A549 (cell line): ENCODE measurements at regions not wholly inside any gene's neighbourhood (a gene's known extent, or its start where the extent isn't known, plus 50 kb on each side); places are given as distances from the start of the nearest gene placed in this dataset.

Experiments used
- ATAC-seq, 2 experiments: fragments of 200-7000 bp in 1 of 2; fragments of >200 bp in 1 of 2; cut with Nextera tagmentation in 1 of 2; cut with Tn5 transposase in 1 of 2; 3 replicates each; pipeline versions ENCODE4 v1.8.0 to v1.9.1; 2018 to 2020; ENCODE audit warnings: mild to moderate bottlenecking in 1 of 2, moderate library complexity in 1 of 2
- CTCF ChIA-PET: fragments of 300-600 bp; sonication (Branson Sonifier 250); formaldehyde crosslinking; extraction: SDS; loops from one replicate; lab custom pipeline; 2021; ENCODE audit warnings: antibody characterized with exemption, inconsistent platforms; lab: Yijun Ruan, JAX
- POLR2A ChIA-PET: fragments of 350-600 bp; formaldehyde crosslinking; extraction: SDS; loops from one replicate; lab custom pipeline; 2021; ENCODE audit warnings: antibody characterized with exemption, inconsistent platforms; lab: Yijun Ruan, JAX
- DNase-seq, 2 experiments: peaks; one replicate each; pipeline versions ENCODE4 v3.0.0 to v3.0.0-alpha.2; 2011 to 2016; ENCODE audit warnings: low read depth in 1 of 2, low spot score in 1 of 2
- FAIRE-seq: peaks from 2 replicates; lab custom pipeline; 2011; peaks lifted over from hg19 to GRCh38; lab: Jason Lieb, UNC
- H3K27ac ChIP-seq, 2 experiments: fragments of >200 bp; sonication (Bioruptor Twin); formaldehyde crosslinking; 3 replicates each; pipeline ENCODE4 v1.5.1; 2016 to 2017
- H3K4me1 ChIP-seq: fragments of >200 bp; sonication (Bioruptor Twin); formaldehyde crosslinking; 3 replicates; pipeline ENCODE4 v1.6.1; 2016
- H3K4me2 ChIP-seq: fragments of >200 bp; sonication (Bioruptor Twin); formaldehyde crosslinking; 3 replicates; pipeline ENCODE4 v1.6.1; 2016
- H3K4me3 ChIP-seq: fragments of >200 bp; sonication (Bioruptor Twin); formaldehyde crosslinking; 3 replicates; pipeline ENCODE4 v1.5.1; 2016
- H3K9me3 ChIP-seq: fragments of >200 bp; sonication (Bioruptor Twin); formaldehyde crosslinking; 3 replicates; pipeline ENCODE4 v1.6.1; 2016
- BHLHE40 ChIP-seq: IDR thresholded peaks from 2 replicates; pipeline ENCODE4 v1.6.1; 2012; ENCODE audit warnings: low read depth, low read length, inconsistent platforms
- CBX2 ChIP-seq: fragments of 200-600 bp; sonication (generic); IDR thresholded peaks from 2 replicates; pipeline ENCODE4 v1.6.1; 2016; ENCODE audit warnings: low read depth, mild to moderate bottlenecking, borderline replicate concordance
- CBX8 ChIP-seq: fragments of 200-600 bp; sonication (generic); IDR thresholded peaks from 2 replicates; pipeline ENCODE4 v1.6.1; 2016
- CEBPB ChIP-seq, 2 experiments: fragments of >200 bp in 1 of 2; sonication (Bioruptor Twin) in 1 of 2; formaldehyde crosslinking in 1 of 2; IDR thresholded peaks; 2 replicates each; pipeline ENCODE4 v1.6.1; 2012 to 2016
- CHD2 ChIP-seq: fragments of 150-350 bp; IDR thresholded peaks from 2 replicates; pipeline ENCODE4 v1.6.1; 2014; ENCODE audit warnings: low read length; ENCODE audit not compliant: partially characterized antibody
- CHD4 ChIP-seq: fragments of 200-600 bp; sonication (generic); IDR thresholded peaks from 2 replicates; pipeline ENCODE4 v1.6.1; 2016; ENCODE audit warnings: antibody characterized with exemption, mild to moderate bottlenecking, borderline replicate concordance
- CTCF ChIP-seq: fragments of >200 bp; sonication (Bioruptor Twin); formaldehyde crosslinking; IDR thresholded peaks from 3 replicates; pipeline ENCODE4 v1.5.1; 2016
- EHMT2 ChIP-seq: fragments of 200-600 bp; sonication (generic); IDR thresholded peaks from 2 replicates; pipeline ENCODE4 v1.6.1; 2016; ENCODE audit warnings: antibody characterized with exemption, low read depth, mild to moderate bottlenecking, moderate library complexity
- ELK1 ChIP-seq: fragments of 150-350 bp; IDR thresholded peaks from 2 replicates; pipeline ENCODE4 v1.6.1; 2014; ENCODE audit warnings: low read depth, mild to moderate bottlenecking, low read length
- EP300 ChIP-seq, 2 experiments: fragments of >200 bp; sonication (Bioruptor Twin); formaldehyde crosslinking; IDR thresholded peaks; 2 replicates in 1 of 2; 3 replicates in 1 of 2; pipeline ENCODE4 v1.6.1; 2016 to 2017
- FOSB ChIP-seq: fragments of 250-450 bp; sonication (Bioruptor Pico); IDR thresholded peaks from 2 replicates; pipeline ENCODE4 v1.5.0; 2020; ENCODE audit warnings: mild to moderate bottlenecking, moderate library complexity
- GATA3 ChIP-seq: IDR thresholded peaks from 2 replicates; pipeline ENCODE4 v1.6.1; 2012; ENCODE audit warnings: borderline replicate concordance
- HOXA7 ChIP-seq: fragments of 250-450 bp; sonication (Bioruptor Pico); IDR thresholded peaks from 2 replicates; pipeline ENCODE4 v1.5.0; 2020; ENCODE audit warnings: mild to moderate bottlenecking, moderate library complexity
- HOXB13 ChIP-seq: fragments of 250-450 bp; sonication (Bioruptor Pico); IDR thresholded peaks from 2 replicates; pipeline ENCODE4 v1.5.0; 2020; ENCODE audit warnings: low read depth, mild to moderate bottlenecking, moderate library complexity
- JUNB ChIP-seq: fragments of >200 bp; sonication (Bioruptor Twin); formaldehyde crosslinking; IDR thresholded peaks from 2 replicates; pipeline ENCODE4 v1.6.1; 2016
- KDM1A ChIP-seq: fragments of 200-600 bp; sonication (generic); IDR thresholded peaks from 2 replicates; pipeline ENCODE4 v1.6.1; 2016; ENCODE audit warnings: low read depth, mild to moderate bottlenecking
- KDM5A ChIP-seq: fragments of 200-600 bp; sonication (generic); IDR thresholded peaks from 2 replicates; pipeline ENCODE4 v1.6.1; 2016; ENCODE audit warnings: antibody characterized with exemption, mild to moderate bottlenecking
- MYC ChIP-seq: IDR thresholded peaks from 2 replicates; pipeline ENCODE4 v1.6.1; 2012; ENCODE audit warnings: mild to moderate bottlenecking, inconsistent platforms, low read length, improper control_type of control experiment, borderline replicate concordance
- NPAS2 ChIP-seq: fragments of 250-450 bp; sonication (Bioruptor Pico); IDR thresholded peaks from 2 replicates; pipeline ENCODE4 v1.8.0; 2022; ENCODE audit warnings: mild to moderate bottlenecking, moderate library complexity, borderline replicate concordance
- POLR2A ChIP-seq: IDR thresholded peaks from 2 replicates; pipeline ENCODE4 v1.6.1; 2012; ENCODE audit warnings: mild to moderate bottlenecking, low read length
- RNF2 ChIP-seq: fragments of 200-600 bp; sonication (generic); IDR thresholded peaks from 2 replicates; pipeline ENCODE4 v1.6.1; 2016; ENCODE audit warnings: low read depth, mild to moderate bottlenecking, antibody characterized with exemption, moderate library complexity, borderline replicate concordance
- TP53 ChIP-seq: fragments of 250-450 bp; sonication (Bioruptor Pico); IDR thresholded peaks from 2 replicates; pipeline ENCODE4 v1.5.0; 2021; ENCODE audit warnings: mild to moderate bottlenecking, moderate library complexity
- WGBS: methylation state at CpG from one replicate; pipeline ENCODE4 v1.1.6; 2017; ENCODE audit errors: missing lambda C conversion rate; 5-methylcytosine and 5-hydroxymethylcytosine counted together
- TF ChIP-seq, protein P1 (sequence below): fragments of >200 bp; sonication (Bioruptor Twin); formaldehyde crosslinking; IDR thresholded peaks from 2 replicates; pipeline ENCODE4 v1.6.1; 2016
- TF ChIP-seq, protein P2 (sequence below): fragments of 250-450 bp; sonication (Bioruptor Pico); IDR thresholded peaks from 2 replicates; pipeline ENCODE4 v1.5.0; 2020; ENCODE audit warnings: low read depth, mild to moderate bottlenecking, moderate library complexity

DNA sequence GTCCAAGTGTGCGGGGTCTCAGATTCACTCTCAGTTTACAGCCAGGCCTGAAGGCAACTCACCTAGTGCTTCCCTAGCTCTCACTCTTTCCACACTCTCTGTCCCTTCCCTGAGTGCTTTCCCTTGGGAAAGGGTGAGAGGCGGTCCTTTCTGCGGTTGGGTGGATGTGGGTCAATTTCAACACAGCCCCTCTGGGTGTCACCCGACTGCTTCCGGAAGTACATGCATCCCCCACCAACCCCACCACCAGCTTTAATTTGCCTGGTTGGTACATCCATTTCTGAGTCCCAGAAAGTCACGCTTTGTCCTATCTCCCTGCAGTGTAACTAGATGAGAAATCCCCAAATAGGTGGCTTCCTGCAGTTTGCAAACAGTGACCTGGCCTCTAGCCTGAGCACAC, 307.3 kb upstream of the MEIS1 start:
- CTCF ChIA-PET: no interaction called here
- 48% methylated on average over 6 of the region's 6 CpGs for WGBS
- POLR2A ChIA-PET: no interaction called here
- ATAC-seq: no peak
- Histone ChIP-seq H3K4me3 (no peak overlapping the region), H3K27ac (no peak overlapping the region), H3K4me2 (no peak overlapping the region), H3K4me1 (no peaks in the 10 kb centered on the region), H3K9me3 (no peaks in the 10 kb centered on the region)
- no peak for DNase-seq
- no peak for TF ChIP-seq HOXB13
- no peak for TF ChIP-seq GATA3
- TF ChIP-seq, protein P1, sequence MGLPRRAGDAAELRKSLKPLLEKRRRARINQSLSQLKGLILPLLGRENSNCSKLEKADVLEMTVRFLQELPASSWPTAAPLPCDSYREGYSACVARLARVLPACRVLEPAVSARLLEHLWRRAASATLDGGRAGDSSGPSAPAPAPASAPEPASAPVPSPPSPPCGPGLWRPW: no peak
- TF ChIP-seq KDM5A: no peak
- TF ChIP-seq CEBPB (IDR thresholded peaks at IDR 0.05): no peak
- no peak for TF ChIP-seq CBX2
- no peak for TF ChIP-seq EP300 (IDR thresholded peaks at IDR 0.05)
- no peak for TF ChIP-seq KDM1A
- FAIRE-seq: no peak

DNA sequence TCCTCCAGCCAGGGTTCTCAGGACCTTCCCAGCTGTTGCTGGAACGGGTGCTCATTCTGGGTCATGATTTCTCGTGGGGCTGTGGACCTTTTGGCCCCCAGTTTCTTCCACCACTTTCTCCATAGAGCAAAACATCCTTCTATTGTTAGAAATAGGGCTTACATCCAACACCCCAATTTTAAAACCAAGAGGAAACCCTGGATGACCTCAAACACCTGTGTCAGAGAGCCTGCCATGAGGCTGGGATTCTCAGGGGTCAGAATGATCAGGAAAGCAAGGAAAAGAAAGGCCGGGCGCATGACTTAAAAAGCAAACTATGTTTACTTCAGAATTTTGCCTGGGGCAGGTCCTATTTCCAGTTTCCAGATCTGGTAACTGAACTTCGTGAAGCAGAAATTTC, 307.9 kb upstream of the MEIS1 start:
- ChIA-PET POLR2A (no interaction called here), CTCF (interaction anchor here (1.7 kb wide), 1 partner anchor 19 kb away, joined by 6 read pairs; no protein-coding TSS in a partner anchor)
- no peaks in the 10 kb centered on the region for H3K9me3 ChIP-seq
- no peak overlapping the region for H3K27ac ChIP-seq
- WGBS: 5% methylated on average over 5 of the region's 5 CpGs
- H3K4me2 ChIP-seq: no peak overlapping the region
- no peaks in the 10 kb centered on the region for H3K4me1 ChIP-seq
- FAIRE-seq: no peak
- DNase-seq: no peak
- ATAC-seq: no peak
- TF ChIP-seq MYC (no peak), CBX2 (no peak), RNF2 (no peak), HOXA7 (CRISPR knock-in tag) (no peak), CEBPB (IDR thresholded peaks at IDR 0.05) (no peak), JUNB (no peak), CHD2 (no peak), EHMT2 (no peak), GATA3 (no peak)
- TF ChIP-seq, protein P2, sequence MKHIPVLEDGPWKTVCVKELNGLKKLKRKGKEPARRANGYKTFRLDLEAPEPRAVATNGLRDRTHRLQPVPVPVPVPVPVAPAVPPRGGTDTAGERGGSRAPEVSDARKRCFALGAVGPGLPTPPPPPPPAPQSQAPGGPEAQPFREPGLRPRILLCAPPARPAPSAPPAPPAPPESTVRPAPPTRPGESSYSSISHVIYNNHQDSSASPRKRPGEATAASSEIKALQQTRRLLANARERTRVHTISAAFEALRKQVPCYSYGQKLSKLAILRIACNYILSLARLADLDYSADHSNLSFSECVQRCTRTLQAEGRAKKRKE (CRISPR knock-in tag): no peak
- H3K4me3 ChIP-seq: no peak overlapping the region

DNA sequence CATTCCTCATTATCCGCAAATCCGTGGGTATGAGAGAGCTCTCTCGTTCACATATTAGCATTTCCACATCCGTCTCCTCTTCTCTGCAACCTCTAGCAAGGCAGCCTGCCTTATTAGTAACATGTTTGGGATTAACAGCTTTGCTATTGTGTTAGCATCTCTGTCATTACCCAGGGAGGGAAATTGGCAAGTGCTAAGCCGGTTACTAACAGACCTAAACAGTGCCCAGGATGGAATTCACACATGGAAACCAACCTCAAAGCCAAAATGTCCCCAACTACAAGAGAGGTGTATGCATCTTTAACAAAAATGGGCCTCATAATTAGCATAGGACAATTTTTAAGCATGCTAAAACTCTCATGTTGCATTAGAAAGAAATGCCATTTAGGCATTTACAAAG, 309.0 kb upstream of the MEIS1 start:
- TF ChIP-seq NPAS2 (CRISPR knock-in tag) (no peak), BHLHE40 (no peak), POLR2A (no peak), CTCF (no peak), ELK1 (no peak), CHD4 (no peak), TP53 (CRISPR knock-in tag) (no peak), FOSB (no peak), CBX8 (no peak), KDM5A (no peak)
- TF ChIP-seq, all 56 proteins: peak for 0
- Histone ChIP-seq H3K4me3 (no peak overlapping the region), H3K27ac (no peak overlapping the region), H3K9me3 (no peaks in the 10 kb centered on the region), H3K4me1 (no peaks in the 10 kb centered on the region), H3K4me2 (no peak overlapping the region)
- WGBS: 15% methylated on average over 5 of the region's 5 CpGs
- ATAC-seq: no peak
- FAIRE-seq: no peak
- POLR2A ChIA-PET: no interaction called here
- no peak for DNase-seq
- CTCF ChIA-PET: interaction anchor here (1.7 kb wide), 1 partner anchor 20 kb away, joined by 6 read pairs; no protein-coding TSS in a partner anchor
